Heart right ventricle (tissue), 16 donors: ENCODE measurements at regions not wholly inside any gene's neighbourhood (a gene's known extent, or its start where the extent isn't known, plus 50 kb on each side); places are given as distances from the start of the nearest gene placed in this dataset.

ENCODE experiments used
- ATAC-seq, 8 donors: fragments of 200-7000 bp; cut with Tn5 transposase; one replicate each; pipeline ENCODE4 v1.9.1; 2020; ENCODE audit warnings: mild to moderate bottlenecking in 8 of 8, moderate library complexity in 8 of 8, moderate number of reproducible peaks in 1 of 8
- DNase-seq, 2 donors: peaks; one replicate each; pipeline ENCODE4 v3.0.0-alpha.2; 2020
- H3K27ac ChIP-seq, 10 donors: fragments of 200-600 bp; sonication (generic) in 2 of 10; one replicate each; pipeline versions ENCODE4 v1.5.0 to v1.8.0; 2020 to 2022; ENCODE audit warnings: mild to moderate bottlenecking in 3 of 10
- H3K27me3 ChIP-seq, 7 donors: fragments of 200-600 bp; one replicate each; pipeline ENCODE4 v1.8.0; 2021 to 2022; ENCODE audit warnings: mild to moderate bottlenecking in 2 of 7
- H3K36me3 ChIP-seq, 9 donors: fragments of 200-600 bp; sonication (generic) in 1 of 9; one replicate each; pipeline versions ENCODE4 v1.5.0 to v1.8.0; 2020 to 2022; ENCODE audit warnings: mild to moderate bottlenecking in 2 of 9
- H3K4me1 ChIP-seq, 9 donors: fragments of 200-600 bp; sonication (generic) in 1 of 9; one replicate each; pipeline versions ENCODE4 v1.5.0 to v1.8.0; 2020 to 2022; ENCODE audit warnings: mild to moderate bottlenecking in 4 of 9
- H3K4me3 ChIP-seq, 10 donors: fragments of 200-600 bp; sonication (generic) in 2 of 10; one replicate each; pipeline versions ENCODE4 v1.5.0 to v1.8.0; 2020 to 2022; ENCODE audit warnings: mild to moderate bottlenecking in 7 of 10, moderate library complexity in 2 of 10
- H3K9me3 ChIP-seq, 11 donors: fragments of 200-600 bp in 10 of 11; sonication (generic) in 2 of 11; one replicate each; pipeline versions ENCODE4 v1.5.0 to v1.8.0; 2013 to 2022; ENCODE audit warnings: mild to moderate bottlenecking in 2 of 11, control low read depth in 1 of 11, moderate library complexity in 1 of 11
- CTCF ChIP-seq, 9 donors: fragments of 200-600 bp; sonication (generic) in 2 of 9; IDR thresholded peaks; one replicate each; pipeline versions ENCODE4 v1.5.0 to v1.8.0; 2021 to 2022; ENCODE audit warnings: antibody characterized with exemption in 9 of 9, mild to moderate bottlenecking in 5 of 9, moderate library complexity in 1 of 9
- WGBS, 2 donors: extraction: QIAGEN DNeasy Blood & Tissue Kit; methylation state at CpG; one replicate each; pipeline ENCODE4 v1.1.7; 2013; ENCODE audit warnings: inconsistent platforms in 1 of 2; 5-methylcytosine and 5-hydroxymethylcytosine counted together
- intact Hi-C, 10 donors: fragments of 100-400 bp; cut with DNase I; formaldehyde crosslinking; loops; one replicate each; pipeline versions ENCODE4 v1.11.1 to v1.14.2; 2022
- donor health status: Arrhythmogenic right ventricular cardiomyopathy.
- donor health status: ischemic (EF 13 %, LVEDD 7.1; RV severe dilation, severe dysfunction).
- donor health status: healthy with polysubstance abuse.
- donor health status: DM: no; HTN: yes; CAD: no.
- donor health status: DM: no; HTN: no; CAD: no.
- donor health status: ischemic (EF 25% LVEDD 6.9; RV normal size, moderate dysfunction).
- donor health status: ischemic (EF 25% LVEDD 5.7; RV mildly dilated, moderate dysfunction).
- donor health status: healthy.
- donor health status: DM: yes; HTN: yes; CAD: no.
- donor health status: Ischemic cardiomyopathy.
- donor health status: ischemic (EF 35%, LVEDD 5.7; RV mildly dilated, moderate dysfunction).
- donor health status: nonischemic (EF 11% LVEDD 7.7; RV severe dilation, severe dysfunction).
- donor health status: DM: yes; HTN: yes; CAD: no.
- donor health status: PGD.
- donor health status: ischemic (EF 29% LVEDD 5.4; RV normal size, mild dysfunction).
- donor health status: nonischemic (EF 23%, LVEDD 6.1; RV moderate dilation, normal function).

DNA sequence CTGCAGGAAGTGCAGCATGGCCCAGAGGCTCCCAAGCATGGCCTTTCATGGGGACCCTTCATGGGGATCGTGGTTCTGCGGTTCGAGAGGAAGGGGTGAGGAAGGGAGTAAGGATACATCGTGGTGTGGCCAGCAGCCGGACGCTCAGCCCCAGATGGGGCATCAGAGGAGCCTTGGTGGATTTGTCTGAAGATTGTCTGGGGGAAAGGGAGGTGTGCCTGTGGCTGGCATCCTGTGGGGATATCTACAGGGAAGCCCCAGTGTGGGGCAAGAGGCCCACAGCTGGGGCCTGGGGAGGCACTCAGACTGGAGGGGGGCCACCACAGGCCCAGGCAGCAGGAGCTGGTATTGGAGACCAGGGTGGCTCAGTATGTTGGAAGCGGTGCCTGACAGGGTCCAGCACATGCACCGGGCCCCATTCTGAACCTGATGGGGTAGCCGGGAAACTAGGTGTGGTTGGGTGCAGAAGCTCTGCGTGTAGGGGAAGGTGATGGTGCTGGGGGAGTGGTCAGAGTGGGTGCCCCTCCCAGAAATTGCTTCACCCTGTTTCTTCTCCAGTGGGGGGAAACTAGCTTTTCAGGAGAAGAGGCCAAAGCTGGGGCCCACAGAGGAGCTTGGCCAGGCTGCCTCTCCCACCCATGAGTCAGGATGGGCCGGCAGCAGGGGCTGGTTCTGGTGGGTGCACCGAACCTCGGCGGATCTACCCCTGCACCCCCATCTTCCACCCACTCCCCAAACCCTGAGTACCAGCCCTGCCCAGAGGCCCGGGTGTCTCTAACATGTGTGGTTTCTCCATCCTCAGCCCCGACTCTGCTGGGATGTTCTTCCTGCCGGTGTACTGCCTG lies 274.4 kb upstream of the HDAC4 start:
- H3K4me3 ChIP-seq = no peak overlapping the region
- no peaks in the 10 kb centered on the region for H3K36me3 ChIP-seq
- intact Hi-C loops = no loop called here
- peaks cover 0 to 25% (median 5%) of the 10 kb centered on the region in 7 donors for H3K27me3 ChIP-seq
- no peak for DNase-seq
- H3K4me1 ChIP-seq = no peaks in the 10 kb centered on the region
- H3K9me3 ChIP-seq = no peaks in the 10 kb centered on the region
- TF ChIP-seq CTCF (IDR thresholded peaks at IDR 0.05) = no peak
- no peak overlapping the region for H3K27ac ChIP-seq
- no peak for ATAC-seq
- WGBS, 2 donors = 92 to 93% methylated on average over 17 of the region's 17 CpGs

DNA sequence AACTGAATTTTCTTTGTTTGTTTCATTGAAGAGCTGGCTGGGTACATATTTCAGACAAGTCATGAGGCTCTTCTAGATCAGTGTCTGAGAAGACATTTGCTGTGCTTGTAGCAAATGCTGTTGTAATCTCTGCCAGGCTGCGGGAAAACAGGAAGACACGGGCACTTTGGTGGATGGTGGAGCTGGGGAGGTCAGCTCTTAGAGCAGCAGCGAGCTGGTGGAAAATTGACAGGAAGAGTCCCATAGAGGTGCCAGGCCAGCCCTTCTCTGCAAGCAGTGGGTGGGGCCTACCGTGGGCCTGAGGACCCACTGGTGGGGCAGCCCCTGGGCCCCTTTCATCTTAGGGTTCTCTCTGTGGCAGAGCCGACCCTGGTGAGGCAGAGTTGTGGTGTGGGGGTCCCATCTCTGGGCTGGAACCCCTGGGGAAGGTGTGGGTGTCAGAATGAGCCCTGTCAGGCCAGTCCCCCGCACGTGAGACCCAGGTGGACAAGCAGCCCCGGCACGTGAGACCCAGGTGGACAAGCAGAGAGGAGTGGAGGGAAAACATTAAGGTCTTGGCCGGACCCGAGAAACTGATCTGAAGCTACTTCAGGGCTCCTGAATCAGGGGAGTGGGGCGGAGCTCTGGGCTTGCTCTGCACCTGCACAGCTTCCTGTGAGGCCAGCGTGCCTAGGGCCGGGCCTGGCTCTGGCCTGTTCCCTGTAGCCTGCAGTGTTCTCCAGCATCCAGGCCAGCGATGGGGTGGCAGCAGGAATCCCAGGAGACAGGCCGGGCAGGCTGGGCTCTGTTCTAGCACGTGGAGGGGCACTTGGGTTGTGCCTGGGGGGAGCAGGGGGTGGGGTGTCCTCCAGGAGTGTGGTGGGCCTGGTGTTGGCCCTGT lies 273.5 kb upstream of the HDAC4 start:
- Histone ChIP-seq H3K27ac (no peak overlapping the region), H3K4me1 (no peaks in the 10 kb centered on the region), H3K4me3 (no peak overlapping the region), H3K9me3 (no peaks in the 10 kb centered on the region), H3K27me3 (peaks cover 0 to 25% (median 0%) of the 10 kb centered on the region in 7 donors), H3K36me3 (no peaks in the 10 kb centered on the region)
- 89 to 90% methylated on average over 17 of the region's 17 CpGs for WGBS, 2 donors
- no peak for TF ChIP-seq CTCF (IDR thresholded peaks at IDR 0.05)
- no peak for ATAC-seq
- no peak for DNase-seq
- intact Hi-C loops = no loop called here

- Histone ChIP-seq H3K36me3 (no peaks in the 10 kb centered on the region), H3K4me3 (no peak overlapping the region), H3K9me3 (no peaks in the 10 kb centered on the region), H3K4me1 (no peaks in the 10 kb centered on the region), H3K27me3 (peaks cover 0 to 21% (median 0%) of the 10 kb centered on the region in 7 donors), H3K27ac (no peak overlapping the region)
- no peak for ATAC-seq
- no peak for DNase-seq
- no peak for TF ChIP-seq CTCF (IDR thresholded peaks at IDR 0.05)
- intact Hi-C loops = no loop called here
- WGBS, 2 donors = 78 to 79% methylated on average over 10 of the region's 10 CpGs
Observed at GRCh38 chr2:239673641-239674040, 272.8 kb upstream of the HDAC4 start.

- Histone ChIP-seq H3K36me3 (no peaks in the 10 kb centered on the region), H3K9me3 (no peaks in the 10 kb centered on the region), H3K4me3 (no peak overlapping the region), H3K4me1 (no peaks in the 10 kb centered on the region), H3K27ac (no peak overlapping the region), H3K27me3 (peaks cover 0 to 12% (median 0%) of the 10 kb centered on the region in 7 donors)
- ATAC-seq = no peak
- 88 to 89% methylated on average over 18 of the region's 18 CpGs for WGBS, 2 donors
- no peak for TF ChIP-seq CTCF (IDR thresholded peaks at IDR 0.05)
- intact Hi-C loops = no loop called here
- no peak for DNase-seq
Observed at GRCh38 chr2:239671916-239672849, 271.4 kb upstream of the HDAC4 start.
